RWPE2 (cell line): ENCODE measurements at regions not wholly inside any gene's neighbourhood (a gene's known extent, or its start where the extent isn't known, plus 50 kb on each side); places are given as distances from the start of the nearest gene placed in this dataset.
A peak's percentile ranks its signal among the peaks of the same experiment; 100 is the strongest.

Experiments used
- ATAC-seq: fragments of 200-7000 bp; cut with Tn5 transposase; 3 replicates; pipeline ENCODE4 v1.9.1; 2021; ENCODE audit warnings: low read depth
- DNase-seq: peaks from one replicate; pipeline ENCODE4 v3.0.0-alpha.2; 2020; ENCODE audit warnings: low spot score
- H3K27ac ChIP-seq: fragments of 450-650 bp; 2 replicates; pipeline ENCODE4 v1.5.1; 2017; ENCODE audit warnings: mild to moderate bottlenecking; ENCODE audit not compliant: poor library complexity, severe bottlenecking
- H3K27me3 ChIP-seq: fragments of 250-450 bp; sonication (Bioruptor Pico); 2 replicates; pipeline ENCODE4 v1.5.1; 2021; ENCODE audit warnings: mild to moderate bottlenecking, moderate library complexity; ENCODE audit not compliant: insufficient read depth, poor library complexity, severe bottlenecking
- H3K36me3 ChIP-seq: fragments of 250-450 bp; sonication (Bioruptor Pico); 2 replicates; pipeline ENCODE4 v1.5.1; 2020; ENCODE audit warnings: low read depth, mild to moderate bottlenecking, moderate library complexity
- H3K4me1 ChIP-seq: fragments of 250-450 bp; sonication (Bioruptor Pico); 2 replicates; pipeline ENCODE4 v1.5.1; 2021; ENCODE audit warnings: mild to moderate bottlenecking, moderate library complexity; ENCODE audit not compliant: insufficient read depth, poor library complexity, severe bottlenecking
- H3K4me3 ChIP-seq: fragments of 250-450 bp; sonication (Bioruptor Pico); 2 replicates; pipeline ENCODE4 v1.5.1; 2021; ENCODE audit warnings: mild to moderate bottlenecking, moderate library complexity; ENCODE audit not compliant: severe bottlenecking
- H3K9me3 ChIP-seq: fragments of 250-450 bp; sonication (Bioruptor Pico); 2 replicates; pipeline ENCODE4 v1.5.1; 2021; ENCODE audit warnings: mild to moderate bottlenecking, moderate library complexity; ENCODE audit not compliant: severe bottlenecking
- CTCF ChIP-seq: fragments of 450-650 bp; IDR thresholded peaks from one replicate; pipeline ENCODE4 v1.5.1; 2017; ENCODE audit warnings: mild to moderate bottlenecking, moderate library complexity; ENCODE audit not compliant: poor library complexity, severe bottlenecking

GRCh38 chr16:72673118-72673517 is 374.8 kb downstream of the ZFHX3 start:
- DNase-seq = no peak
- H3K36me3 ChIP-seq = no peaks in the 10 kb centered on the region
- no peak for TF ChIP-seq CTCF
- no peaks in the 10 kb centered on the region for H3K4me1 ChIP-seq
- ATAC-seq = no peak
- H3K9me3 ChIP-seq = peaks cover 7% of the 10 kb centered on the region
- H3K27ac ChIP-seq = no peak overlapping the region
- no peak overlapping the region for H3K4me3 ChIP-seq
- no peaks in the 10 kb centered on the region for H3K27me3 ChIP-seq

DNA sequence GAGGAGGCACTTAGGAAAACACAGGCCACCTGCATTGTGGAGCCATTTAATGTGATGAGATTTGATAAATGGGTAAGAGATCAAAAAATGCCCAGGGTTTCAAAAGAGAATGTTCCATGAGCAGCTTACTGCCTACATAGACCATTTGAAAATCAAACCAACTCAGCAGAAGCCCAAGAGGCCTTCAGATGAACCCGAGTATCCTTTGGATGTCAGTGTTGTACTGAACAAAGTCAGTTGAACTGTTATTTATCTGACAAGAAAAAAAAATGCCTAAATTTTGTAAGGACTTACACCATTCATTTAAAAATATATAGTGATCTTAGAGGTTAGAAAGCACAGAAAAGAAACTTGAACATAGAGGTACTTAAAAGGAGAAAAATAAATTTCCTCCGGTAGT is 381.7 kb downstream of the ZFHX3 start:
- ATAC-seq = no peak
- Histone ChIP-seq H3K9me3 (no peaks in the 10 kb centered on the region), H3K36me3 (no peaks in the 10 kb centered on the region), H3K4me1 (peaks cover 3% of the 10 kb centered on the region), H3K27ac (no peak overlapping the region), H3K4me3 (no peak overlapping the region), H3K27me3 (no peaks in the 10 kb centered on the region)
- no peak for DNase-seq
- TF ChIP-seq CTCF = no peak

GRCh38 chr16:72665701-72666100 is 382.2 kb downstream of the ZFHX3 start:
- no peaks in the 10 kb centered on the region for H3K27me3 ChIP-seq
- no peak for TF ChIP-seq CTCF
- H3K4me3 ChIP-seq = peak overlapping the region; percentile 76
- no peaks in the 10 kb centered on the region for H3K9me3 ChIP-seq
- H3K4me1 ChIP-seq = peaks cover 3% of the 10 kb centered on the region
- DNase-seq (no peak), ATAC-seq (no peak)
- H3K36me3 ChIP-seq = no peaks in the 10 kb centered on the region
- H3K27ac ChIP-seq = peak overlapping the region; percentile 56

- peak overlapping the region; percentile 56 for H3K27ac ChIP-seq
- peak; percentile 99 for ATAC-seq
Measured at GRCh38 chr16:72664509-72665408, 383.2 kb downstream of the ZFHX3 start.

More at GRCh38 chr16:72664509-72665408, 383.2 kb downstream of the ZFHX3 start:
- peak; percentile 95 for DNase-seq
- Histone ChIP-seq H3K4me1 (peaks cover 3% of the 10 kb centered on the region), H3K36me3 (no peaks in the 10 kb centered on the region), H3K27me3 (no peaks in the 10 kb centered on the region), H3K9me3 (no peaks in the 10 kb centered on the region), H3K4me3 (peak overlapping the region; percentile 76)
- TF ChIP-seq CTCF = no peak
